Caco-2 (cell line): ENCODE measurements at regions not wholly inside any gene's neighbourhood (a gene's known extent, or its start where the extent isn't known, plus 50 kb on each side); places are given as distances from the start of the nearest gene placed in this dataset.

Experiments
- BruUV-seq: library from RNA; stranded (reverse); fragments of 400-500 nt; replicated peaks from 2 replicates; lab custom pipeline; 2021; lab: Mats Ljungman, UMichigan
- CTCF ChIA-PET: fragments of 300-600 bp; sonication (Branson Sonifier 250); formaldehyde crosslinking; loops from one replicate; lab custom pipeline; 2022; ENCODE audit warnings: antibody characterized with exemption; lab: Charles Lee
- POLR2A ChIA-PET: fragments of 300-600 bp; sonication (Branson Sonifier 250); formaldehyde crosslinking; loops from one replicate; lab custom pipeline; 2022; ENCODE audit warnings: antibody characterized with exemption; lab: Charles Lee
- DNase-seq, 2 experiments: peaks; one replicate each; pipeline versions ENCODE4 v3.0.0 to v3.0.0-alpha.2; 2020 to 2022
- H3K27me3 ChIP-seq: replicated peaks from 2 replicates; pipeline ENCODE4 v1.6.0; 2011; ENCODE audit warnings: low read length; ENCODE audit not compliant: control insufficient read depth, insufficient read depth
- H3K36me3 ChIP-seq: 2 replicates; pipeline ENCODE4 v1.5.1; 2011; ENCODE audit warnings: low read length; ENCODE audit not compliant: control insufficient read depth, insufficient read depth
- H3K4me1 ChIP-seq: fragments of 250-450 bp; sonication (Bioruptor Pico); 2 replicates; pipeline ENCODE4 v1.5.1; 2020; ENCODE audit warnings: mild to moderate bottlenecking
- H3K4me3 ChIP-seq: 2 replicates; pipeline ENCODE4 v1.5.1; 2011; ENCODE audit warnings: low read depth, mild to moderate bottlenecking, control low read depth, low read length
- H3K9me3 ChIP-seq: fragments of 250-450 bp; sonication (Bioruptor Pico); 2 replicates; pipeline ENCODE4 v1.5.1; 2020; ENCODE audit warnings: mild to moderate bottlenecking, moderate library complexity
- H3K27ac Mint-ChIP-seq: one replicate; pipeline ENCODE4 v1.8.0; 2022; ENCODE audit warnings: mixed read lengths; ENCODE audit not compliant: unreplicated experiment
- H3K27me3 Mint-ChIP-seq: one replicate; pipeline ENCODE4 v1.8.0; 2022; ENCODE audit warnings: mixed read lengths; ENCODE audit not compliant: insufficient read depth, unreplicated experiment
- H3K36me3 Mint-ChIP-seq: one replicate; pipeline ENCODE4 v1.8.0; 2022; ENCODE audit warnings: mild to moderate bottlenecking, mixed read lengths; ENCODE audit not compliant: insufficient read depth, unreplicated experiment
- H3K4me1 Mint-ChIP-seq: one replicate; pipeline ENCODE4 v1.8.0; 2022; ENCODE audit warnings: low read depth, mixed read lengths; ENCODE audit not compliant: unreplicated experiment
- H3K4me3 Mint-ChIP-seq: one replicate; pipeline ENCODE4 v1.8.0; 2022; ENCODE audit warnings: mild to moderate bottlenecking, moderate library complexity, mixed read lengths; ENCODE audit not compliant: unreplicated experiment
- H3K9me3 Mint-ChIP-seq: one replicate; pipeline ENCODE4 v1.8.0; 2022; ENCODE audit warnings: mixed read lengths; ENCODE audit not compliant: unreplicated experiment
- CTCF ChIP-seq, 2 experiments: fragments of 200-600 bp in 1 of 2; IDR thresholded peaks; 1 replicate in 1 of 2; 2 replicates in 1 of 2; pipeline versions ENCODE4 v1.5.1 to v1.8.0; 2011 to 2022; ENCODE audit warnings: antibody characterized with exemption in 1 of 2, control low read depth in 1 of 2, inconsistent platforms in 1 of 2, low read depth in 1 of 2, low read length in 1 of 2, mild to moderate bottlenecking in 1 of 2, moderate library complexity in 1 of 2; ENCODE audit not compliant: insufficient read depth in 1 of 2, severe bottlenecking in 1 of 2, unreplicated experiment in 1 of 2
- intact Hi-C: fragments of 100-400 bp; cut with micrococcal nuclease; formaldehyde crosslinking; loops from one replicate; pipeline ENCODE4 v1.10.0; 2022; ENCODE audit not compliant: unreplicated experiment

DNA sequence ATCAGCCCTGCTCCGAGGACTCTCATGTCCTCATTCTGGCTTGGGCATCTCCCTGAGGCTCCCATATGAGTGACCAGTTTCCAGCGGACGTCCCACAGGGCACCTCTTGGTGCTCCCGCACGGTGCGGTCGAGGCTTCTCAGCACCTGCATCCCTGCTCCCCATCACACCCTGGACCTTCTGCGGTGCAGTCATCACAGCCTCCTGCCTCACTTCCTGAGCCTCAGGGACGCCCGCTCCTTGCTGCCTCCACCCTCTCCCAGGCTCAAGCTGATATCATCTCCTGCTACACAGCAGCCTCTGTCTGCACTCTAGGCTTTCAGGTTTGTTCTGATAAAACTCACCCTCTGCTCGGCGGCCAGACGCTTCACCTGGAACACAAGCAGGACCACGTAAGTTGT, 185.0 kb downstream of the TMEM18 start:
- Histone ChIP-seq H3K36me3 (no peaks in the 10 kb centered on the region), H3K9me3 (no peaks in the 10 kb centered on the region), H3K4me1 (no peaks in the 10 kb centered on the region), H3K27me3 (no peaks in the 10 kb centered on the region), H3K4me3 (no peak overlapping the region)
- Mint-ChIP-seq H3K4me1 (no peaks in the 10 kb centered on the region), H3K4me3 (no peak overlapping the region), H3K27me3 (peaks cover 22% of the 10 kb centered on the region), H3K27ac (no peak overlapping the region), H3K9me3 (no peaks in the 10 kb centered on the region), H3K36me3 (peaks cover 4% of the 10 kb centered on the region)
- BruUV-seq = no TSS peak
- ChIA-PET CTCF (no interaction called here), POLR2A (no interaction called here)
- intact Hi-C loops = no loop called here
- no peak for TF ChIP-seq CTCF (IDR thresholded peaks at IDR 0.05; ENCODE audit: insufficient read depth in 1 of 2, low read depth in 1 of 2, low read length in 1 of 2, severe bottlenecking in 1 of 2, unreplicated experiment in 1 of 2)
- DNase-seq = no peak

DNA sequence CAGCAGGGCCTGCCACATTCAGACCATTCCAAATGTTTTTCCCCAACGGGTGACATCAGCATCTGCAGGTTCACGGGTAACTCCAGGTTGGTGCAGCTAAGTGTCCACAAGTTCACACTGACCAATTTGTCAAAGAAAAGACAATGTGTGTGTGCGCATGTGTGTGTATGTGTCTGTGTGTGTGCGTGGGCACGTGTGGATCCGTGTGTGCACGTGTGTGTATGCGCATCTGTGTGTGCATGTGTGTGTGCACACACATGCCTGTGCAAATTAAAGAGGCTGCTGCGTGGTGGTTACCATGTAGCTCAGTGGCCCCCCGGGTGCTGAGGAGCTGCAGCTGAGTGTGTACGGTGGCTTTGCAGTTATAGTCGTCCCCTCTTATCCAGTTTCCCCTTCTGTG, 187.4 kb downstream of the TMEM18 start:
- no TSS peak for BruUV-seq
- Mint-ChIP-seq H3K4me1 (no peaks in the 10 kb centered on the region), H3K4me3 (no peak overlapping the region), H3K27me3 (peaks cover 16% of the 10 kb centered on the region), H3K27ac (no peak overlapping the region), H3K36me3 (peaks cover 4% of the 10 kb centered on the region), H3K9me3 (no peaks in the 10 kb centered on the region)
- no peak for TF ChIP-seq CTCF (IDR thresholded peaks at IDR 0.05; ENCODE audit: insufficient read depth in 1 of 2, low read depth in 1 of 2, low read length in 1 of 2, severe bottlenecking in 1 of 2, unreplicated experiment in 1 of 2)
- CTCF ChIA-PET = no interaction called here
- H3K9me3 ChIP-seq = no peaks in the 10 kb centered on the region
- H3K4me3 ChIP-seq = no peak overlapping the region
- POLR2A ChIA-PET = no interaction called here
- intact Hi-C loops = no loop called here
- H3K4me1 ChIP-seq = no peaks in the 10 kb centered on the region
- DNase-seq = no peak
- no peaks in the 10 kb centered on the region for H3K36me3 ChIP-seq
- H3K27me3 ChIP-seq = no peaks in the 10 kb centered on the region

DNA sequence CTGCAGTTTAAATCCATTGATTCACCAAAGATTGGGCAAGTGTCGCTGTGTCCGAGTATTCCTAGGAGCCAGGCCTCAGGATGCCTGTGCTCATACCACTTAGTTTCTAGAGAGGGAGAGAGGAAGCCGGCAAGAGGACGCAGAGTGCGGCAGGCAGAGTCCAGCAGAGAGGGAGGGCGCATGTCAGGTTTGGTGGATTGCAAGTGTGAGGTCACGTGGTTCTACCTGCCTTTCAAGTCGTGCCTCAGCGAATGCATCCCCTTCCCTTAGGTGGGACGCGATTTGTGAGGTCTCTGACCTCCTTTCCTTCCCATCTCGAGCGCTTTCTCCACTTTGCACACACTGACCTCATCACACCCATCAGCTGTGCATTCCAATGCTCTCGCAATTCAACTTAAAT, 188.1 kb downstream of the TMEM18 start:
- Histone ChIP-seq H3K4me1 (no peaks in the 10 kb centered on the region), H3K9me3 (no peaks in the 10 kb centered on the region), H3K27me3 (no peaks in the 10 kb centered on the region), H3K36me3 (no peaks in the 10 kb centered on the region), H3K4me3 (no peak overlapping the region)
- Mint-ChIP-seq H3K4me1 (no peaks in the 10 kb centered on the region), H3K27me3 (peaks cover 16% of the 10 kb centered on the region), H3K4me3 (no peak overlapping the region), H3K9me3 (no peaks in the 10 kb centered on the region), H3K27ac (no peak overlapping the region), H3K36me3 (peaks cover 4% of the 10 kb centered on the region)
- intact Hi-C loops = no loop called here
- POLR2A ChIA-PET = no interaction called here
- no TSS peak for BruUV-seq
- no peak for TF ChIP-seq CTCF (IDR thresholded peaks at IDR 0.05; ENCODE audit: insufficient read depth in 1 of 2, low read depth in 1 of 2, low read length in 1 of 2, severe bottlenecking in 1 of 2, unreplicated experiment in 1 of 2)
- no peak for DNase-seq
- CTCF ChIA-PET = no interaction called here
